GM19351 (cell line): ENCODE measurements at regions not wholly inside any gene's neighbourhood (a gene's known extent, or its start where the extent isn't known, plus 50 kb on each side); places are given as distances from the start of the nearest gene placed in this dataset.

Experiments
- ATAC-seq: cut with Tn5 transposase; IDR thresholded peaks from one replicate; pipeline ENCODE4 v1.9.1; 2021; ENCODE audit warnings: mild to moderate bottlenecking, moderate library complexity; ENCODE audit not compliant: unreplicated experiment

DNA sequence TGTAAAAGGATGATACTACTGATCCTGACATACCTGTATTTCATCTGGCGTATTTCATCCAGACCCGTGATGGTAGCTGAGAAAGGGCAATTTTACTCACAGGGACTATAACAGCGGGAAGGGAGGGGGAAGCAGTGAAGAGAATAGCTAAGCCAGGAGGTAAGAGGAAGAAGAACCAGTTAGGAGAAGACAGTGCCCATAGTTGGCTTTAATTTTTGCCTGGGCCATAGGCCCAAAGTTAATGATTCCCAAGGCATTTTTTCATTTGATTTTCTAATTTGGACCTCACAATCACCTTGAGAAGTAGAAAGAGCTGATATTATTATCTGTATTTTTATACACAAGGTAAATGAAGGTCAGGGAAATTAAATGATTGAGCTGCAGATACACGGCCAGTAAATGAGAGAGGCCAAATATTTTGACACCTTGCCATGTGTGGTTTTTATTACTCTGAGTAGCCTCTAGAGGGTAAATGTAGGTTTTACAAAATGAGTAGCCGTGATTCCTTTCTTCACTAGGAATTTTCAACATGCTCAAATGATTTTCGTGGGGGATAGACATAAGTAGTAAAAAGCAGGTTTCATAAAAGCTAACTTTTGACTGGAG lies 382.2 kb downstream of the FUT8 start:
- no peak for ATAC-seq

DNA sequence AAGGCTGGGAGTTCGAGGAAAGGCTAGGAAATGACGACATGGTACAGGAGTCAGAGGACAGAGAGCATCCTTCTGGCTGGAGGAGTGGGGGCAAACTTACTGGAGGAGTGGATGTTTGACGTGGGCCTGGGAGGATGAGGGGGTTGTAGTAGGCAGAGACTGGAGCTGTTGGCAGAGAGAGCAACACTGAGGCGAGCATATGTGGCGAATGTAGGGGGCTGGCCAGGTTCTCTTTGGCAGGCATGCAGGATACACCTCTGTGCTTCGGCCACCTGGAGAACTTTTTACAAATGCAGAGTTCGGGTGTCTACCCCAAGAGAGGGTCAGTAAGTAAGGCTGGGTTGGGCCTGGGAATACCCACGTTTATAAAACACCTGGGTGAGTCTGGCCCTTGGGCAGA lies 385.7 kb downstream of the FUT8 start:
- ATAC-seq: no peak

DNA sequence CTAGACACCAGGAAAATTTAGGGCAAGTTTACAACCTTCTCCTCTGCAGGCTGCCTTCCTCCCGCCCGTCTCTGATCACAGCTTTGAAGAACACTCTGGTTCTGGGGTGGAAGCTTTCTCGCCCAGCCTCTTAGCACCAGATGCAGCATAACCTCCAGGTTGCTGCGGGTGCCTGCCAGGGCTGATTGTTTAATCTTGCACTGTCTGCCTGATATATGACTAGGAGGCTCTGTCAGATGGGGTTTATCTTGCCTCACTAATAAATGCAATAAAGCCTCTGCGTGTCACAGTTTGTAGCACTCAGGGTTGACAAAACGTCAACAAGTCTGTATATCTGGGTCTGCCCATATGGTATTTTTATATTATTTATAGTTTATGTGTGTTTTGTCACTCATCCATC lies 388.2 kb downstream of the FUT8 start:
- ATAC-seq: no peak

DNA sequence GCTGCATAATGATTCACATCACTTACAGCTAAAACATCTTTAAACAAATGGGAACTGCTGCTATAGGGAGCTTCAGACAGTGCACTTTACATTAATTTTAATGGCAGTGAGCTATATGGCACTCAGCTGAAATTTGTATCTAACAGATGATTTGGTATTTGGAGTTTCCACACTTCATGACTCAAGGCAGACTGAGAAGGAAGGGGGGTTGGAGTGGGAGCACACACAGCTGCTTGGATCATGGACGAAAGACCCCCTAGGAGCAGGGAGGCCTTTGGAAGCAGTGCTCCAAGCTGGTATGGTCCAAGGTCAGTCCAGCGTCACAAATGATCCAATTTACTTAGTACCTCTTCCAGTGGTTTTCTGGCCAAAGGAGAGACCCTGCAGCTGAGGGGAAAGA lies 389.7 kb downstream of the FUT8 start:
- ATAC-seq: no peak

DNA sequence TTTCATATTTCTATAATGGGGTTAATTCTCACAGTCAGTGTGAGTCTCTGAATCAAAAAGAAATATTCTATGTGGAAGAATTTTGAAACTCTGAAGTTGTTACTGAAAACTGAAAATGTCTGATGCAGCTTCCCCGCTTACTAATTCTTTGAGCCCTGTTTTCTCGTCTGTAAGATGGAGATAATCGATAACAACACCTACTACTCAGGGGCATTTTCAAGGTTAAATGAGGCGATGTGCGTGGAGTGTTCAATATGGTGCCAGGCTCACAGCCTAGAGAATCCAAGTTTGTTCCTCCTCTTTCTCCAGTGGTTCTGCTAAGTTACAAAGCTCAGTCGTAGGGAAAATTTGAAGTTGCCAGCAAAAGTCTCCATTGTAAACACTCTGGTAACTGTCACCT lies 391.4 kb downstream of the FUT8 start:
- no peak for ATAC-seq

DNA sequence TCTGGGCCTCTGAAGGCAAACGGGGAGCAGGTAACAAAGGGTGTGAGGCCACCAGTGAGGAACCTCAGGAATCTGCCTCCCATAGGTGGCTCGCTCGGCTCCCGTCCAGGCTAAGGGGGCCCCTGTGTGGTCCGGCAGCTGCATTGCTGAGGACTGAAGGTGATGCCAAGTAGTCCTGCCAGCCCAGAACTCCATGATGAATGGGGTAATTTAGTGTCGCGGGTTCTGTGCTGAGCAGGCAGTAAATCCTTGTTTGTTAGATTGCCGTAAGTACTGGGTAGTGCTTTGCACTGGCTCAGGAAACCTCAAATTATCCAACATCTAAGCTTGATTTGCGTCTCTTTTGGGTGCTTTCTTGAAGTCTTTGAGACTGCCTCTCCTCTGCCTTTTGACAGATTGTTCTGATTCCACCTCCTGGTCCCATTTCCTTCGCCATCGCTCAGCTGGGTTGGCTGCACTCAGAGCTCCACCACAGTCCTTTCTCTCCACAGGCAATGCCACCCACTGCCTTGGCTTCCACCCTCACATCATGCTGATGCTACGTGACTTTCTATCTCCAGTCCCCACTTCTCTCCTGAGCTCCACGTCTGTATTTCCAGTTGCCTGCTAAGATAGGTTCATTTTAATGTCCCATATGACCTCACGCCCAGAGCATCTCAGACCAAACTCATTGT lies 392.0 kb downstream of the FUT8 start:
- ATAC-seq: no peak

DNA sequence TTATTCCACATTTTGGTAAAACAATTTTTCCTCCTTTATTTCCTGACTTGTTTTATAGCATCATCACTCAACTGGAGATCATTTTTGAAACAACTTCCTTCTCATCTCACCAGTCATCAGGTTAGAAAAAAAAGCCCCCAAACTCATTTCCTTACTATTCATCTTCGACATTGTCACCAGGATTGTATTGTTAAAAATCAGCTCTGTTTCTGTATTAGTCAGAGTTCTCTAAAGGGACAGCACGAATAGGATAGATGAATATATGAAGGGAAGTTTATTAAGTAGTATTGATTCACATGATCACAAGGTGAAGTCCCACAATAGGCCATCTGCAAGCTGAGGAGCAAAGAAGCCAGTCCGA lies 392.6 kb downstream of the FUT8 start:
- ATAC-seq: no peak

DNA sequence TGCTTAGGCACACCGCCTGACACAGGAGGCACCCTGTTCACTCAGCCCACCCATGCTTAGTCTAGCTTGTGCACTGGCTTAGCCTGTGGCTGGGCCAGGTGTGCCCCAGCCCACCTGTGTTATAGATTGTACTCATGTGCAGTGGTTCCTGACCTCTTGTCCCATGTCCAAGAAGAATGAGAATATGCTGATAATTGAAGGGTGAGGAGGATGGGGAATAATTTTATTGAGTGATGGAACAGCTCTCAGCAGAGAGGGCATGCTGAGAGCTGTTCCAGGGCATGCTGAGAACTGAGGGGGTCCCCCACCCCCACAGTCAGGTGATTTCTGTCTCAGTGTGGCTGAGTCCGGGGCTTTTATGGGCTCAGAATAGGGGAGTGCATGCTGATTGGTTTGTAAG lies 395.9 kb downstream of the FUT8 start:
- no peak for ATAC-seq

DNA sequence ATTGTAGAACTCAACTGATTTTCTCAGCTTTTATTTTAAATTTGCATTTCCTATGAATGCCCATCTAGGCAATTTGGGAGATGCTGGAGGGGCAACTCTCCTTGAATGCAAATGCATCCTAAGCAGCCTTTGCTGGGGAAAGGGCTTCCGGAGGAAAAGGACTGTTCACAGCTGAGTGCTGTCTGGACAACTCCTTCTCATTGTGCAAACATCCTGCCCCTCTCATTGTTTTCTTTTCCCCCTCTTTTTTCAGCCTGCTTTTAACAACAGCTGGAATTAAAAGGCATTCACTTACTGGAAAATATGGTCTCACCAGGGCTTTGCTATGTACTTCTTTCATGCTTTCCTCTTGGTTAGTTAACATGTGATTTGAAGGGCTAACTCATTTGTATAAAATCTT lies 397.8 kb downstream of the FUT8 start:
- no peak for ATAC-seq

DNA sequence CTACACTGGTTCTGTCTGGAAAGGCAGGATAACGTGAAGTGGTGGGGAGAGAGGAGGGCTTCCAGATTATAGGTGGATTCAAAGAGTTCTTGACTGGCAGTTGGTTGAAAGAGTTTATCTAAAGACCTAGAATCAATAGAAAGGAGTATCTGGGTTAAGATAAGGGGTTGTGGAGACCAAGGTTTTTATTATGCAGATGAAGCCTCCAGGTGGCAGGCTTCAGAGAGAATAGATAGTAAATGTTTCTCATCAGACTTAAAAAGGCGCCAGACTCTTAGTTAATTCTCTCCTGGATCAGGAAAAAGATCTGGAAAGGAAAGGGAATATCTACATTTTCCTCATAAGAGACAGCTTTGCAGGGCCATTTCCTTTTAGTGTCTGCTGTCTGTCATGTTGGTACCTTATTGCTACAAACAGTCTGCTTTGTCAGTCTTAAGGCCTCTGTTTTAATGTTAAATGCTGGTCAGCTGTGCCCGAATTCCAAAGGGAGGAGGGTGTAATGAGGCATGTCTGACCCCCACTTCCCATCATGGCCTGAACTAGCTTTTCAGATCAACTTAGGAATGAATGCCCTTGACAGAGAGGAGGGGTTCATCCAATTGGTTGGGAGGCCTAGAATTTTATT lies 401.3 kb downstream of the FUT8 start:
- no peak for ATAC-seq

DNA sequence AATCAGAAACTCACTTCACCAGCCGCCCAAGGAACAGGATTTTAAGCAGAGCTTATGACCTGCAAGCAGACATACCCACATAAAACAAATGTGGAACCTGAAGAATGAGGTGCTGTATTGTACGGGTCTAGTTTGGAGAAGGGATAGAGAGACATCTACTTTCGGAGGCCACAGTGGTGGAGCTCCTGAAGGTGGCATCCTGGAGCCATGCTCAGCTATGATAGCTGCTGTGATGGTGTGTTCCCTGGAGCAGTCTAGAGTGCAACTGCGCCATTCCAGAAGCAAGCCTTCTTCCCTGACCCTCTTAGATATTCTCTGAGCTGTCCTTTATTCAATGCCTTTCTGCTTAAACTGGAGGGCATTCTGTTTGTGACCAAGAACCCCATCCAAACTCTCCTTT lies 402.6 kb downstream of the FUT8 start:
- ATAC-seq: no peak

DNA sequence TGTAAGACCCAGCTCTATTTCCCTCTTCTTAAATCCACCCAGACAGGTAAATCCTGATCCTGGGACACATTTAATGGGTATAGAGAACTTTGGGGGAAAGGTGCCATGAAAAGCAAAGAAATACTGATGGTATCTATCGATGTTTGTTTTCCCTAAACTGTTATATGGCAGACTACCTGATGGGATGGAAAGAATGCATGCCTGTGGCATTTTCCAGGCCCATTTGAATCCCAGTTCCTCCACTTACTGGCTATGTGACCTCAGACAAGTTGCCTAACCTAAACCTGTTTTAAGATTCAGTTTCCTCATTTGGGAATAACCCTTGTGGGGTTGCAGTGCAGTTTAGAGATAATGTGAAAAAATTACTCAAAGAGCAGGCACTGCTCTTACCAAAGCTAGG lies 404.5 kb downstream of the FUT8 start:
- no peak for ATAC-seq

DNA sequence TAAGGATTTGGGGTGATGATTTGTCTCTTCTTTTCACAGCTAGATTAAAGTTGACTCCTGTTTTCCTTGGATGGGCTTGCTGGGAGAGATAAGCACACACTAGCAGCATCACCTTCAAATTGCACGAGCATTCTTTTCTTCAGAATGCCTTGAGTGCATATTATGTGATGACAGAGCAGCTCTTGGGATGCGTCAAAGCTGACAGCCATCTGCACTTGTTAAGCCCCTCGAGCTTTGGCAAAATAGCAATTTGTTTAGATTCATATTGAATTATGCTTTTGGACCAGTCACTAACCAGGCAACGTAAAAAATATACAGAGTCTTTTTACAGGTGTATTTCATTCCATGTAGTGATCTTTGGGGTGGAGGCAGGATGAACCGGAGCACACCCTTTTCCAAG lies 407.0 kb downstream of the FUT8 start:
- ATAC-seq: no peak

DNA sequence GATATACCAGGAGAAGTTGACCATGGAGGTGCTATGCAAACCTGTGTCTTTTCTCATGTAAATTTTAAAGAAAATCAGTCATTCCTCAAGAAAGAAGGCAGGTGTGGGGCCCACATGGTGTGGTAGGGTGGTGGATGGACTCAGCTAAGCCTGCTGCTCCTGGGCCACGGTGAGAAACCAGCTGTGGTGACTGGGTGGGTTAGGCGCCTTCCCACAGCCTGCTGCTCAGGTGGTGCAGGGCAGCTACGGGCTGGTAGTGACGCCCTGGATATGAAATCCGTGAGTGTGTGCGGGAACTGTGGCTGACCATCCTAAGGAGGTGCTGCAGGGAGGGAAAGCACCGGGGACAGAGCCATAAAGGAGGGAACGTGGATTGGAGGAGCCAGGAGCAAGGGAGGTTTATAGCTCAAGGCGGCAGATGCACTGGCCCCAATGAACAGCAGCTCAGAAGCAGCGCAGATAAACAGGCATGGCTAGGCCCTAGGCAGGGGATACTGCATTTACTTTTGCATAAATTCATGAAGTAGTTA lies 408.8 kb downstream of the FUT8 start:
- no peak for ATAC-seq

DNA sequence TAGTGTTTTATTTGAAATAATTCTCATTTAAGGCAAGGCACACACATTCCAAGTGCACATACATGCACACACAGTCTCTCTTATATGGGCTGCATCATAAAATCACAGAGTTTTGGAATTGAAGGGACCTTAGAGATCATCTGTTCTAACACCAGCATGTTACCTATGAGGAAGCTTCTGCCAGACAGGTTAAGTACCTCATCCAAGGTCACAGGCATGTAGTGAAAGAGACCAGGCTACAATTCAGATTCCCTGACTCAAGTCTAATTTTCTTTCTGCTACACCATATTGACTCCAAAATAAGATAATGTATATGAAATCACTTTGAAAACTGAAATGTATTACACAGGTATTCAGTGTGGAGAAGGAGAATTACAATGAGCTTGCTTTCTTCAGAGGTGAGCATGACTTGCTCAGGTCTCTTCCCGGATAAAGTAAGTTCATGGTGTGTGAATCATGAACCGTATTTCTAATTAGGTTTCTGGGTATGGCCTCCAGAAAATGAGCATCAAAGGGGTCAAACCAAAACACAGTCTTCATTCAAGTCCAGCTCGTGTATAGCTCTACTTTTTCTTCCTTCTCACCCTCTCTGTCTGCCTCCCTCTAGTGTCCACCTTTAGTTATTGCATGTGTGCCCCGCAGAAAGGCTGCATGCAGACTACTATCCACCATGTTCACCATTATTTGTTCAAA lies 411.9 kb downstream of the FUT8 start:
- ATAC-seq: peak; percentile 78

DNA sequence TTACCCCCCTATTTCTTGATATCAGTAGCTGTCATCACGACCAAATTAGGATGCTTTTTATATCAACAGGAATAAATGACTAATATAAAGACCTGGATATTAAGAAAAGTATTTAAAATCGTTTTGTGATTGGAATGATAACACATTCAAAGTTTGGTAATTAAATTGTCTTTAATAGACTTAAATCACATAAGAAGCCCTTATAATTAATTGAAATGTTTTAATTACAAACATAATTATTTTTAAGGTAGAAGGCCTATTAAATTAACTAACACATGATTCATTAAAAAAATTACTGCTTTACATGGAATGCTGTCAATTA lies 412.4 kb downstream of the FUT8 start:
- ATAC-seq: no peak

DNA sequence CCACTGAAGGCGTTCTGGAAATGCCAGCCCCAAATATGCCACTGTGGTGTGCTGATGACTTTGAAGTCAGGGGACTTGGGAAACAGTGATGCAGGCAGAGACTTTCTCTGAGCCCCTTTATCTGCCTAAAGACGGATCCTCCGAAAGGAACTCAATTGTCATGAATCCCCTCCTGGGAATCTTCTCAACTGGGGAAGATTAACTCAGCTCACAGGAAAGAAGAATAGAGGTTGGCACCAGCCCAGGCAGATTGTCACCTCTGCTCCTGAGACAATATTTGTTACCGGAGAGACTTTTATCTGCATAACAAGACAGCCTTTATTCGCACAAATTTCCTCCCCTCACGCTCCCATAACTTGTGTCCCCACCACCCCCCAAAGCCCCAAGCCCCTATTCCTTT lies 414.4 kb downstream of the FUT8 start:
- ATAC-seq: no peak

DNA sequence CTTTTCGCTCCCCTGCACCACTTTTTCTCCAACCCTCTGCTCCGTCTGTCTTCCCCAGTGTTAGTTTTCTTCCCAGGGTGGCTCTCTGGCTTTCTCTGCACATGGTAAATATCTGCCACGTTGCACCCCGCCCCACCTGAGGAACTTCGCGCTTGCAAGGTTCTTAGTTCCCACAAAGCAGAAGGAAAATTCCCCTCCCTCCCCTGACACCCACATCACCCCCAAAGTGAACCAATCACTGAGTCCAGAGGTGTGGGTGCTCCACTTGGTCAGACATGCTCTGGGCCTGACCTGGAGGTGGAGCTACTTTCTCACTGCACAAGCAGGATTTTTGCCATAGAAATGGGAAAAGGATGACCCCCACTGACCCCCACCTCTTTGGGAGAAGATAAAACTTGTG lies 415.0 kb downstream of the FUT8 start:
- ATAC-seq: no peak

DNA sequence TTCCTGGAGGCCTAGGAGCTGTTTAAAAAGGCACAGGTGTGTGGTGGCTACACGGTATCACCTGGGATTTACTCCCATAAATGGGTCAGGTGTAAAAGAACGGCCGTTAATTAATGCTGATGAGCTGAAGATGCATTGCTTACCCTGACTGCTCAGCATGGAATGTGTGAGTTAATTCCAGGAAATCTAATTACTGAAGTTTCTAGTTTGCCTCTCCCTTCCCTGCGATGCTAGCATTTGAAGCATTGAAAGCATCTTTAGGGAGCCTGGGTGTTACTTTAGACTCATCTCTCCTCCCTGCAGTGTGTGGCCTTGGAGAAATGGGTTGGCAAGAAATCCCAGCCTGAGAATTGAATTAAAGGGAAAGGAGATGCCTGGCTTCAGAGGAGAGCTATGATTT lies 415.9 kb downstream of the FUT8 start:
- no peak for ATAC-seq

DNA sequence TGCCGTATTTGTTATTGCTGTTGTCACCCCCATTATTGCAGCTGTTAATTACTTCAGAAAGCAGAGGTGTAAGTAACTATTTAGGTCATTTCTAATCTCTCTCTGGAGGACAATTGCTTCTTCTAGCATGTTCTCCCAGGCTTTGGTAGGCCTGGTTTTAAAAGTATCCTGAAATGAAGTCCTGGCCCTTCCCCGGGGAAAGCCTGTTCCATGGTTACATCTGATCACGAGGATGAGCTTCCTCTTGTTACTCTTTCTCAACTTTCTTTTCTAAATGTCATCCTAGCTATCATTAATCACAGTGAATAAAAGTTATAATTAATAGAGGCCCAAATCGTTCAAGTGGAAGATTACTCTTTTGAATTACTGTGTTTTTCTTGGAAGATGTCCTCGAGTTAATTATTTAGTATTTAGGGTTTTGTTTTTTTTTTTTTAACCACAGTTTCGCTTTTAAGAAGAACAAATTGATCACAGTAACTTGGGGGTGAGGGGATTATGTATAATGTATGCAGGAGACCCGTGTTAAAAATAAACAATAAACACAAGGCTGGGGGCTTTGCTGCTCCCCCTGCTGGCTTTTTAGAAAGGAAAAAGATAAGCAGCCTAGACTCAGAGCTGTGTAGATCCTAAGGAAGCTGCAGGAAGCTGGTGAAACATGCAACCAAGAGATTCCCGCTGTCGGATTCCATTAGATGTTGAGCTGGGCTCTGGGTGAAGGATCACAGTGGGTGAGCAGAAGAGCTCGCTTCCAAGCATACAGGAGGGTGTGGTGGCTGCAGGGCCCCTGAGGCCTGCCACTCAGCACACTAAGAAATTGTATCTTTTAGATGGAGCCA lies 420.1 kb downstream of the FUT8 start:
- no peak for ATAC-seq

DNA sequence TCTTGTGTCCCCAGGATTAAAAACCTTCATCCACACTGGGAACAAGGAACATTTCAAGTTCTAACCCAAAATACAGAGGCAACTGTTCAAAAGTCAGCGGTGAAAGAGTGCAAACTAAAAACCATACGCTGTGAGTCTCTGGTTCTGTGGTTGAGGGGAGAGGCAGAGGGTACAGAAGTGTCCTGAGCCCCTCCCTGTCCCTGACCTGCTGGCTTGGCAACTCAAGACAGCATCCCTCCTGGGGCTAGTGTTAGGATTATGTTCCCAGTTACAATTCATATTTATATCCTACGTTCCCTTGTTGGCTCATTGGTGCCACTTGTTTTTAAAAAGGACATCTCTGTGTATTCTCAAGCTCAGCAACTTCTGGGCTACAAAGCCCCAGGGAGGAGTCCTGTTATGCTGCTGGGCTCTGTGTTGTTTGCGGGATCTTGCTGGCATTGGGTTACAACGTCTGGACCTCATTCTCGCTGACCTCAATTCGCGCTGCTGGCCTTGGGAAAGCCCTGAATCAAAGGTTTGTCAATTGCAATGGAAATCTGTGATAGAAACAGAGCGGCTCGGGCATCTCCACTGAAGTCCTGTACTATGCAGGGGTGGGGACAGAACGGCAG lies 420.8 kb downstream of the FUT8 start:
- ATAC-seq: no peak
